ENCODE measurements at regions not wholly inside any gene's neighbourhood (a gene's known extent, or its start where the extent isn't known, plus 50 kb on each side); places are given as distances from the start of the nearest gene placed in this dataset.

DNA sequence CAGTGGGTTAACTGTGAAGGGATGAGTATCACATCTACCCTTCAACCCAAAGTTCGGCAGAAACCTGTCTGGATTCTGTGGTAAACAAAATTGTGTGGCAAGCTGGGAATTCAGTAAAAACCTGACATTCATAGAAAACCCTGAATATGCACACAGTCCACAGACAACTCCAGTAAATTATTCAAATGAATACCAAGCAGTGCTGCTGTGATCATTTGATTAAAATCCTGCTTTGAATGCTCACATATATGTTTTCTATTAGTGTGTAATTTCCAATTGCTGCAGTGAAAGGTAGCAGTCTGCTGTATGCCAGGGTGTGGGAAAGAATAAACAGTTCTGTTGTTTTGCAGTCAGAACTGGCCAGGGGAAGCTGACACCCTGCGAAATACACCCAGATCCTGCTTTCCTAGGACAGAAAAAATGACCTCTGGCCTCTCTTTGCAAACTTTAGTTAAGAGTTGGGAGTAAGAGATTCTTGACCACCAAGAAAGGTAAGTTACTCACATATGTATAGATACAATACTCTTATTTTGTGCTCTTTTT, 217.8 kb downstream of the FAM76B start:
- no peak for DNase-seq (ENCODE audit: low read depth)
- no peak overlapping the region for H3K4me3 ChIP-seq (ENCODE audit: control insufficient read depth, low read depth, low read length)
- TF ChIP-seq, protein P1, sequence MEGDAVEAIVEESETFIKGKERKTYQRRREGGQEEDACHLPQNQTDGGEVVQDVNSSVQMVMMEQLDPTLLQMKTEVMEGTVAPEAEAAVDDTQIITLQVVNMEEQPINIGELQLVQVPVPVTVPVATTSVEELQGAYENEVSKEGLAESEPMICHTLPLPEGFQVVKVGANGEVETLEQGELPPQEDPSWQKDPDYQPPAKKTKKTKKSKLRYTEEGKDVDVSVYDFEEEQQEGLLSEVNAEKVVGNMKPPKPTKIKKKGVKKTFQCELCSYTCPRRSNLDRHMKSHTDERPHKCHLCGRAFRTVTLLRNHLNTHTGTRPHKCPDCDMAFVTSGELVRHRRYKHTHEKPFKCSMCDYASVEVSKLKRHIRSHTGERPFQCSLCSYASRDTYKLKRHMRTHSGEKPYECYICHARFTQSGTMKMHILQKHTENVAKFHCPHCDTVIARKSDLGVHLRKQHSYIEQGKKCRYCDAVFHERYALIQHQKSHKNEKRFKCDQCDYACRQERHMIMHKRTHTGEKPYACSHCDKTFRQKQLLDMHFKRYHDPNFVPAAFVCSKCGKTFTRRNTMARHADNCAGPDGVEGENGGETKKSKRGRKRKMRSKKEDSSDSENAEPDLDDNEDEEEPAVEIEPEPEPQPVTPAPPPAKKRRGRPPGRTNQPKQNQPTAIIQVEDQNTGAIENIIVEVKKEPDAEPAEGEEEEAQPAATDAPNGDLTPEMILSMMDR (IDR thresholded peaks at IDR 0.05; ENCODE audit: control insufficient read depth, insufficient read depth, low read depth, low read length, missing control alignments), result no peak

DNA sequence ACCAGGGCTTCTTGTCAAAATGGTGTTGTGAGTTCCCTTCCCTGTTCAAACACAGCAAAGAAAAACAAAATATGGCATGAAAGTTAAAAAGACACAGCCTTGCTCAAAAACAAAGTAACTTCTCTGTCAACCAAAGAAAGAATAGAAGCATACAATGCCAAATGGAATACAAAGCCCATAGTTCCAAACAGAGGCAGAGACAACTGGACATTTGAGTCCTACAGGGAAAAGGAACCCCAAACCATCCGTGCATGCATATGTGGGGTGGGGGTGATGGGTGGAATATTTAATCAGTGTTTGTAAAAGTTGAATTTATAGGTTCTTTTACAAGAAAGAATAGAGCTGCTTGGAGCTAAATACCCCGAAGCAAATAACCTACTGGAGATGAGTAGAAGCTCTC, 218.7 kb downstream of the FAM76B start:
- H3K4me3 ChIP-seq (ENCODE audit: control insufficient read depth, low read depth, low read length), result no peak overlapping the region
- no peak for DNase-seq (ENCODE audit: low read depth)
- TF ChIP-seq, protein P1 (IDR thresholded peaks at IDR 0.05; ENCODE audit: control insufficient read depth, insufficient read depth, low read depth, low read length, missing control alignments), result no peak

DNA sequence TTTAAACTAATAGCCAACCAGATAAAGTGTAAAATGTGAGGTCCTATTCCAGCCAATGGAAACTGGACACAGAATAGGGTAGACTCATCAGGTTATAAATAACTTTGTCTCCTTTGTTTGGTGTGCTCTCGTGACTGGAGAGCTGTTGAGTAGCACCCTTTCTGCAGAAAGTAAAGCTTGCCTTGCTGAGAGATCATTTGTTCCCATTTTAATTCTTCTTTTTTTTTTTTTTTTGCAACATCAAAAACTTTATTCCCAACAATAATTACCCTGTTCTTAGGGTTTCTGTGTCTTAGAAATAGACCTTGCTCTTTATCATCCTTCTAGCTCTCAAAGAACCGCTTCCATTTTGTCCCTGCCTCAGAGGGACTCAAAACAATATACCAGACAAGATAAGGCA, 220.4 kb downstream of the FAM76B start:
- no peak for DNase-seq (ENCODE audit: low read depth)
- TF ChIP-seq, protein P1 (IDR thresholded peaks at IDR 0.05; ENCODE audit: control insufficient read depth, insufficient read depth, low read depth, low read length, missing control alignments), result no peak

DNA sequence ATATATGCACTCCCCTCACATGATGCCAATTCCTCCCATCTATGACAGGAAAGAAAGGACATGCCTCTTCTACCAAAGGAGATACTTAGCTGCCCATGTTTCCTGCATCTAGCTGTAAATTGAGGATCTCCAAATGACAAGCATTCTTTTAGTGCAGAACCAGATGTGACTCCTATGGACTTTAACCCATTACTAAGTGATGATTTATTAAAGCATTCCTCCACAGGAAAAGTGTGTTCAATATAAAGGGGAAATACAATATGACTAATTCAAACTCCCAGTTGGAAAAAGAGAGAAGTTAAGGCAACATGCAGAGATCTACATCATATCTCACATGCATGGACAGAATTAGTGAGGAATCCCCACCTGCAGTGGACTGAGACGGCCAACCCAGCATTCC, 221.3 kb downstream of the FAM76B start:
- no peak overlapping the region for H3K4me3 ChIP-seq (ENCODE audit: control insufficient read depth, low read depth, low read length)
- TF ChIP-seq, protein P1 (IDR thresholded peaks at IDR 0.05; ENCODE audit: control insufficient read depth, insufficient read depth, low read depth, low read length, missing control alignments), result no peak
- DNase-seq (ENCODE audit: low read depth), result no peak

More for the DNA sequence above, 220.4 kb downstream of the FAM76B start:
- H3K4me3 ChIP-seq (ENCODE audit: control insufficient read depth, low read depth, low read length), result no peak overlapping the region

DNA sequence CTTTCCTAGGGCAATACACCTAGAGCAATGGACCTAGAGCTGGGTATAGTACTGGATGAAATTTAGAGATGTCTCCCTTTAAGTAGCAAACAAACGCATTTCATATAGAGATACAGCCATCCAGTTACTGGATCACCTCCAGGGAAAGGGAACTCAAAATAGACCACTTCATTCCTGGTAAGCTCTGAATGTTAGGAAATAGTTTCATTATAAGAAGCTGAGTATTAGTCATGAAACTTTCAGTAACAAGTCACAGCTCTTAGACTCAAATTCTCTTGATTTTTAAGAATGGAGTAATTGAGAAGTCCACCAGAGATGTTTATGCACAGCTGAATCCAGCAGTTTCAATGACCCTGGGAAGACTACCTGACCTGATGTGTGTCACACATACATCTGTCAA, 221.9 kb downstream of the FAM76B start:
- no peak for DNase-seq (ENCODE audit: low read depth)
- TF ChIP-seq, protein P1 (IDR thresholded peaks at IDR 0.05; ENCODE audit: control insufficient read depth, insufficient read depth, low read depth, low read length, missing control alignments), result no peak
- no peak overlapping the region for H3K4me3 ChIP-seq (ENCODE audit: control insufficient read depth, low read depth, low read length)

DNA sequence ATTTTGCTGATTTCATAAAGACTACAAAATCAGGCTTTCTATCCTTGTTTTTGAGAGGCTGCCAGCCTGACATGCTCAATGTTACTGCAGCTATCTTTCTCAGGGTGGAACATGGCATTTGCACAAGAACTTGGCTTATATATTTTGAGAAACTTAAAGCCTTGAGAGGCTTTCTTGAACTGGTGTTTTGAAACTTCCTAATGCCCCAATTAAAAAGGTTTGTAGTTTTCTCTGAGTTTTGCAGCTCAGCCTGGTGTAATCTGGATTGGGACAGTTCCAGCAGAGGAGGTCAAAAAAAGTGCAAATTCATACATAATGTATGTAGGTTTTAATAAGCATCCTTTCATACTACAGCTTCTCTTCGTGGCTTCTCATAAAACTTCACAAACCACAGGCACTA, 223.4 kb downstream of the FAM76B start:
- H3K4me3 ChIP-seq (ENCODE audit: control insufficient read depth, low read depth, low read length), result no peak overlapping the region
- TF ChIP-seq, protein P1 (IDR thresholded peaks at IDR 0.05; ENCODE audit: control insufficient read depth, insufficient read depth, low read depth, low read length, missing control alignments), result no peak
- no peak for DNase-seq (ENCODE audit: low read depth)

DNA sequence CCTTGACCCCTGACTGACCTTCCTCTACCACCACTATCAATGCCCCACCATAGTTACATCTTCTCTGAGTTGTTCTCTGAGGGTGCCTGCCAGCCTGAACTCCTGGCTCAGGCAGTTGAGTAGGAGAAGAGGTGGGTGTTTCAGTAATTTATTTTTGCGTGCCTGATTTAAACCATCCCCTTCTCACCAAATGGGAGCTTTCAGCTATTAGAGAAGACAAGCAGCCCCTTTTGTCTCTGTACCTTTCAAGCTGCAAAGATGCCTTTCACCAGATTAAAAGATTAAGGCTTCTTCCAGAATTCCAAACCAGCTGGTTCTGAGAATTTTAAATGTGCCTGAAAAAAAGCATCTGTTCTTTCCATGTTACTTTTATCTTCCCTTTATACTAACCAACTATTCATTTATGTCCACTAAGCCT, 223.8 kb downstream of the FAM76B start:
- no peak for DNase-seq (ENCODE audit: low read depth)
- TF ChIP-seq, protein P1 (IDR thresholded peaks at IDR 0.05; ENCODE audit: control insufficient read depth, insufficient read depth, low read depth, low read length, missing control alignments), result no peak
- no peak overlapping the region for H3K4me3 ChIP-seq (ENCODE audit: control insufficient read depth, low read depth, low read length)
